CD8-positive, alpha-beta memory T cell (primary cell): ENCODE measurements at regions not wholly inside any gene's neighbourhood (a gene's known extent, or its start where the extent isn't known, plus 50 kb on each side); places are given as distances from the start of the nearest gene placed in this dataset.

ENCODE experiments used
- CTCF ChIA-PET: fragments of 350-600 bp; sonication (Branson Sonifier 250); formaldehyde crosslinking; loops from one replicate; lab custom pipeline; 2021; ENCODE audit warnings: antibody characterized with exemption; lab: Charles Lee
- POLR2A ChIA-PET: fragments of 350-600 bp; sonication (Branson Sonifier 250); formaldehyde crosslinking; loops from one replicate; lab custom pipeline; 2021; ENCODE audit warnings: antibody characterized with exemption; lab: Charles Lee
- DNase-seq, 5 donors: peaks; one replicate each; pipeline versions ENCODE4 v3.0.0 to v3.0.0-alpha.2; 2020 to 2022; ENCODE audit warnings: mixed read lengths in 1 of 5
- H3K27ac ChIP-seq: one replicate; pipeline ENCODE4 v1.7.0; 2013; ENCODE audit warnings: low read depth, mild to moderate bottlenecking, low read length, moderate library complexity
- H3K27me3 ChIP-seq: 2 replicates; pipeline ENCODE4 v1.7.0; 2013; ENCODE audit warnings: low read length, mild to moderate bottlenecking; ENCODE audit not compliant: insufficient read depth, poor library complexity, severe bottlenecking
- H3K36me3 ChIP-seq: 2 replicates; pipeline ENCODE4 v1.7.0; 2013; ENCODE audit warnings: mild to moderate bottlenecking, low read length, moderate library complexity; ENCODE audit not compliant: insufficient read depth
- H3K4me1 ChIP-seq: 2 replicates; pipeline ENCODE4 v1.7.0; 2013; ENCODE audit warnings: mild to moderate bottlenecking, low read length, moderate library complexity; ENCODE audit not compliant: insufficient read depth
- H3K4me3 ChIP-seq: 2 replicates; pipeline ENCODE4 v1.7.0; 2013; ENCODE audit warnings: mild to moderate bottlenecking, low read length
- H3K9me3 ChIP-seq: 2 replicates; pipeline ENCODE4 v1.7.0; 2013; ENCODE audit warnings: mild to moderate bottlenecking, low read length
- H3K27ac Mint-ChIP-seq, 8 donors: one replicate each; pipeline ENCODE4 v1.8.0; 2020 to 2021; ENCODE audit warnings: mixed read lengths in 8 of 8, mild to moderate bottlenecking in 6 of 8, inconsistent platforms in 3 of 8, moderate library complexity in 3 of 8
- H3K27me3 Mint-ChIP-seq, 2 donors: one replicate each; pipeline ENCODE4 v1.8.0; 2020 to 2021; ENCODE audit warnings: mixed read lengths in 2 of 2, mild to moderate bottlenecking in 1 of 2, moderate library complexity in 1 of 2
- H3K36me3 Mint-ChIP-seq, 3 donors: one replicate each; pipeline ENCODE4 v1.8.0; 2020 to 2021; ENCODE audit warnings: mixed read lengths in 3 of 3, inconsistent platforms in 1 of 3, mild to moderate bottlenecking in 1 of 3
- H3K4me1 Mint-ChIP-seq, 3 donors: one replicate each; pipeline ENCODE4 v1.8.0; 2020 to 2021; ENCODE audit warnings: mixed read lengths in 3 of 3, inconsistent platforms in 1 of 3, mild to moderate bottlenecking in 1 of 3
- H3K4me3 Mint-ChIP-seq, 7 donors: one replicate each; pipeline ENCODE4 v1.8.0; 2020 to 2021; ENCODE audit warnings: mixed read lengths in 7 of 7, mild to moderate bottlenecking in 6 of 7, moderate library complexity in 4 of 7, inconsistent platforms in 2 of 7
- H3K9me3 Mint-ChIP-seq, 5 donors: one replicate each; pipeline ENCODE4 v1.8.0; 2020 to 2022; ENCODE audit warnings: mixed read lengths in 5 of 5, mild to moderate bottlenecking in 3 of 5, moderate library complexity in 2 of 5, inconsistent platforms in 1 of 5

- Histone ChIP-seq H3K27ac (no peak overlapping the region), H3K9me3 (no peaks in the 10 kb centered on the region), H3K36me3 (no peaks in the 10 kb centered on the region), H3K4me1 (no peaks in the 10 kb centered on the region), H3K4me3 (no peak overlapping the region), H3K27me3 (no peaks in the 10 kb centered on the region)
- peaks cover 34 to 72% of the 10 kb centered on the region in 2 donors for H3K27me3 Mint-ChIP-seq
- no peak for DNase-seq
- CTCF ChIA-PET: no interaction called here
- POLR2A ChIA-PET: no interaction called here
- peak overlapping the region in 1 of 8 donors; percentile 37 for H3K27ac Mint-ChIP-seq
- no peaks in the 10 kb centered on the region for H3K4me1 Mint-ChIP-seq
- no peaks in the 10 kb centered on the region for H3K36me3 Mint-ChIP-seq
- H3K4me3 Mint-ChIP-seq: no peak overlapping the region
- peaks cover 0 to 5% (median 0%) of the 10 kb centered on the region in 5 donors for H3K9me3 Mint-ChIP-seq
These were observed 103.4 kb upstream of the NECTIN1 start for GRCh38 chr11:119832202-119832935.

GRCh38 chr11:119831011-119831410 is 102.0 kb upstream of the NECTIN1 start:
- H3K9me3 Mint-ChIP-seq: peaks cover 0 to 5% (median under 1%) of the 10 kb centered on the region in 5 donors
- H3K4me1 Mint-ChIP-seq: no peaks in the 10 kb centered on the region
- peaks cover 37 to 69% of the 10 kb centered on the region in 2 donors for H3K27me3 Mint-ChIP-seq
- DNase-seq: no peak
- Histone ChIP-seq H3K27ac (no peak overlapping the region), H3K4me1 (no peaks in the 10 kb centered on the region), H3K27me3 (no peaks in the 10 kb centered on the region), H3K4me3 (no peak overlapping the region), H3K36me3 (no peaks in the 10 kb centered on the region), H3K9me3 (no peaks in the 10 kb centered on the region)
- ChIA-PET POLR2A (no interaction called here), CTCF (no interaction called here)
- no peak overlapping the region for H3K4me3 Mint-ChIP-seq
- no peaks in the 10 kb centered on the region for H3K36me3 Mint-ChIP-seq
- no peak overlapping the region for H3K27ac Mint-ChIP-seq

GRCh38 chr11:119830400-119830799 is 101.4 kb upstream of the NECTIN1 start:
- Mint-ChIP-seq H3K27ac (no peak overlapping the region), H3K4me3 (no peak overlapping the region), H3K27me3 (peaks cover 37 to 68% of the 10 kb centered on the region in 2 donors), H3K9me3 (peaks cover 5 to 7% (median 6%) of the 10 kb centered on the region in 5 donors), H3K4me1 (no peaks in the 10 kb centered on the region), H3K36me3 (no peaks in the 10 kb centered on the region)
- no peak overlapping the region for H3K27ac ChIP-seq
- H3K4me3 ChIP-seq: no peak overlapping the region
- H3K4me1 ChIP-seq: no peaks in the 10 kb centered on the region
- POLR2A ChIA-PET: no interaction called here
- CTCF ChIA-PET: no interaction called here
- H3K9me3 ChIP-seq: no peaks in the 10 kb centered on the region
- DNase-seq: no peak
- no peaks in the 10 kb centered on the region for H3K36me3 ChIP-seq
- no peaks in the 10 kb centered on the region for H3K27me3 ChIP-seq

- H3K9me3 Mint-ChIP-seq: peaks cover 5 to 10% (median 6%) of the 10 kb centered on the region in 5 donors
- H3K4me1 Mint-ChIP-seq: no peaks in the 10 kb centered on the region
- H3K27me3 ChIP-seq: peaks cover 2% of the 10 kb centered on the region
- ChIA-PET POLR2A (no interaction called here), CTCF (no interaction called here)
- H3K4me3 ChIP-seq: no peak overlapping the region
- no peaks in the 10 kb centered on the region for H3K9me3 ChIP-seq
- H3K4me3 Mint-ChIP-seq: no peak overlapping the region
- peaks cover 40 to 59% of the 10 kb centered on the region in 2 donors for H3K27me3 Mint-ChIP-seq
- DNase-seq: no peak
- peak overlapping the region in 1 of 8 donors; percentile 42 for H3K27ac Mint-ChIP-seq
- no peak overlapping the region for H3K27ac ChIP-seq
- H3K36me3 ChIP-seq: no peaks in the 10 kb centered on the region
- H3K36me3 Mint-ChIP-seq: no peaks in the 10 kb centered on the region
- no peaks in the 10 kb centered on the region for H3K4me1 ChIP-seq
These were observed 100.4 kb upstream of the NECTIN1 start for GRCh38 chr11:119829402-119829801.

- H3K4me1 ChIP-seq: no peaks in the 10 kb centered on the region
- no peaks in the 10 kb centered on the region for H3K9me3 ChIP-seq
- H3K27me3 Mint-ChIP-seq: peaks cover 38 to 56% of the 10 kb centered on the region in 2 donors
- H3K4me3 ChIP-seq: no peak overlapping the region
- peaks cover 5 to 10% (median 6%) of the 10 kb centered on the region in 5 donors for H3K9me3 Mint-ChIP-seq
- ChIA-PET POLR2A (no interaction called here), CTCF (no interaction called here)
- no peaks in the 10 kb centered on the region for H3K4me1 Mint-ChIP-seq
- H3K27me3 ChIP-seq: peaks cover 2% of the 10 kb centered on the region
- no peak overlapping the region for H3K27ac ChIP-seq
- no peaks in the 10 kb centered on the region for H3K36me3 ChIP-seq
- no peak overlapping the region for H3K4me3 Mint-ChIP-seq
- DNase-seq: no peak
- H3K36me3 Mint-ChIP-seq: no peaks in the 10 kb centered on the region
- H3K27ac Mint-ChIP-seq: no peak overlapping the region
These were observed 99.8 kb upstream of the NECTIN1 start for GRCh38 chr11:119828819-119829218.

- no peaks in the 10 kb centered on the region for H3K4me1 ChIP-seq
- DNase-seq: no peak
- H3K27ac Mint-ChIP-seq: no peak overlapping the region
- H3K4me3 Mint-ChIP-seq: no peak overlapping the region
- no peak overlapping the region for H3K27ac ChIP-seq
- peaks cover 36 to 53% of the 10 kb centered on the region in 2 donors for H3K27me3 Mint-ChIP-seq
- H3K9me3 ChIP-seq: no peaks in the 10 kb centered on the region
- H3K4me3 ChIP-seq: no peak overlapping the region
- peaks cover 2% of the 10 kb centered on the region for H3K27me3 ChIP-seq
- POLR2A ChIA-PET: no interaction called here
- H3K4me1 Mint-ChIP-seq: no peaks in the 10 kb centered on the region
- no peaks in the 10 kb centered on the region for H3K36me3 ChIP-seq
- no peaks in the 10 kb centered on the region for H3K36me3 Mint-ChIP-seq
- peaks cover 5 to 10% (median 8%) of the 10 kb centered on the region in 5 donors for H3K9me3 Mint-ChIP-seq
- CTCF ChIA-PET: no interaction called here
These were observed 99.0 kb upstream of the NECTIN1 start for GRCh38 chr11:119828006-119828405.

- no peaks in the 10 kb centered on the region for H3K9me3 ChIP-seq
- H3K36me3 ChIP-seq: no peaks in the 10 kb centered on the region
- Mint-ChIP-seq H3K36me3 (no peaks in the 10 kb centered on the region), H3K4me1 (no peaks in the 10 kb centered on the region), H3K9me3 (peaks cover 5 to 10% (median 8%) of the 10 kb centered on the region in 5 donors), H3K27ac (no peak overlapping the region), H3K4me3 (no peak overlapping the region), H3K27me3 (peaks cover 43 to 52% of the 10 kb centered on the region in 2 donors)
- CTCF ChIA-PET: no interaction called here
- no peak for DNase-seq
- no peaks in the 10 kb centered on the region for H3K4me1 ChIP-seq
- H3K4me3 ChIP-seq: no peak overlapping the region
- no peak overlapping the region for H3K27ac ChIP-seq
- H3K27me3 ChIP-seq: peaks cover 2% of the 10 kb centered on the region
- POLR2A ChIA-PET: no interaction called here
These were observed 98.1 kb upstream of the NECTIN1 start for GRCh38 chr11:119827113-119827512.

GRCh38 chr11:119823077-119823476 is 94.1 kb upstream of the NECTIN1 start:
- Mint-ChIP-seq H3K27me3 (peaks cover 28 to 36% of the 10 kb centered on the region in 2 donors), H3K27ac (no peak overlapping the region), H3K9me3 (peaks cover 0 to 10% (median 8%) of the 10 kb centered on the region in 5 donors), H3K36me3 (no peaks in the 10 kb centered on the region), H3K4me1 (no peaks in the 10 kb centered on the region), H3K4me3 (no peak overlapping the region)
- ChIA-PET POLR2A (no interaction called here), CTCF (no interaction called here)
- no peak overlapping the region for H3K4me3 ChIP-seq
- no peaks in the 10 kb centered on the region for H3K36me3 ChIP-seq
- H3K27me3 ChIP-seq: peaks cover 2% of the 10 kb centered on the region
- no peak for DNase-seq
- H3K27ac ChIP-seq: no peak overlapping the region
- no peaks in the 10 kb centered on the region for H3K4me1 ChIP-seq
- no peaks in the 10 kb centered on the region for H3K9me3 ChIP-seq
